ENCODE measurements at regions not wholly inside any gene's neighbourhood (a gene's known extent, or its start where the extent isn't known, plus 50 kb on each side); places are given as distances from the start of the nearest gene placed in this dataset.

DNA sequence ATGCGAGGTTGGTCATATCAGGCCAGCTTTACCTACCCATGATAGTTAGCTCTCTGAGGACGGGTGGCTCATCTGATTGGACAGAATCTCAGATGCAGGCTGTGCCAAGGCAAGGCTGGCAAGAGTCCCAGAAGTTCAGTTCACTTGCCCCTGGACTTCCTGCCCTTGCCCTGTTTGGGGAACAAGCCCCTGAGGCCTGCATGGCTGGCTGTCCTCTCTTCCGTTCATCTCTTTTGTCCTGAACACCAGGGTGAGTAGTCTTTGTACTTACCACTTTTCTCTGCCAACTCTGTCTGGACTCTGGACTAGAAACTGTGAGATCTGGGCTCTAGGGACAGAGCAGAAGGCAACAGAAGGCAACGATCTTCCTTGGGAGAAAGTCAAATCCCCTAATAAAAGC, 769.9 kb downstream of the QKI start:
- TF ChIP-seq, protein P1, sequence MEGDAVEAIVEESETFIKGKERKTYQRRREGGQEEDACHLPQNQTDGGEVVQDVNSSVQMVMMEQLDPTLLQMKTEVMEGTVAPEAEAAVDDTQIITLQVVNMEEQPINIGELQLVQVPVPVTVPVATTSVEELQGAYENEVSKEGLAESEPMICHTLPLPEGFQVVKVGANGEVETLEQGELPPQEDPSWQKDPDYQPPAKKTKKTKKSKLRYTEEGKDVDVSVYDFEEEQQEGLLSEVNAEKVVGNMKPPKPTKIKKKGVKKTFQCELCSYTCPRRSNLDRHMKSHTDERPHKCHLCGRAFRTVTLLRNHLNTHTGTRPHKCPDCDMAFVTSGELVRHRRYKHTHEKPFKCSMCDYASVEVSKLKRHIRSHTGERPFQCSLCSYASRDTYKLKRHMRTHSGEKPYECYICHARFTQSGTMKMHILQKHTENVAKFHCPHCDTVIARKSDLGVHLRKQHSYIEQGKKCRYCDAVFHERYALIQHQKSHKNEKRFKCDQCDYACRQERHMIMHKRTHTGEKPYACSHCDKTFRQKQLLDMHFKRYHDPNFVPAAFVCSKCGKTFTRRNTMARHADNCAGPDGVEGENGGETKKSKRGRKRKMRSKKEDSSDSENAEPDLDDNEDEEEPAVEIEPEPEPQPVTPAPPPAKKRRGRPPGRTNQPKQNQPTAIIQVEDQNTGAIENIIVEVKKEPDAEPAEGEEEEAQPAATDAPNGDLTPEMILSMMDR (IDR thresholded peaks at IDR 0.05), result no peak
- TF ChIP-seq EP300 (IDR thresholded peaks at IDR 0.05), result no peak

All from tibial nerve (tissue), 4 donors.